Left renal pelvis (tissue), 4 donors: ENCODE measurements at regions not wholly inside any gene's neighbourhood (a gene's known extent, or its start where the extent isn't known, plus 50 kb on each side); places are given as distances from the start of the nearest gene placed in this dataset.
"Not testable (repeated sequence)": the region's sequence is repeated elsewhere in the genome, so short reads cannot be mapped to it uniquely, and the experiment has no call there.

Experiments used
- DNase-seq, 4 donors: peaks; one replicate each; pipeline ENCODE4 v3.0.0-alpha.2; 2013; ENCODE audit warnings: low read depth in 4 of 4, low spot score in 3 of 4

- no peak for DNase-seq
Observed at GRCh38 chr14:27338012-27338411, 740.2 kb upstream of the NOVA1 start.

DNA sequence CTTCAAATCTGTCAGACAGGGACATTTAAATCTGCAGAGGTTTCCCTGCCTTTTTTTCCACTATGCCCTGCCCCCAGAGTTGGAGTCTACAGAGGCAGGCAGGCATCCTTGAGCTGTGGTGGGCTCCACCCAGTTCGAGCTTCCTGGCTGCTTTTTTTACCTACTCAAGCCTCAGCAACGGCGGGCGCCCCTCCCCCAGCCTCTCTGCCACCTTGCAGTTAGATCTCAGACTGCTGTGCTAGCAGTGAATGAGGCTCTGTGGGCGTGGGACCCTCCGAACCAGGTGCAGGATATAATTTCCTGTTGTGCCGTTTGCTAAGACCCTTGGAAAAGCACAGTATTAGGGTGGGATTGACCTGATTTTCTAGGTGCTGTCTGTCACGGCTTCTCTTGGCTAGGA, 765.2 kb upstream of the NOVA1 start:
- DNase-seq: not testable (repeated sequence)

DNA sequence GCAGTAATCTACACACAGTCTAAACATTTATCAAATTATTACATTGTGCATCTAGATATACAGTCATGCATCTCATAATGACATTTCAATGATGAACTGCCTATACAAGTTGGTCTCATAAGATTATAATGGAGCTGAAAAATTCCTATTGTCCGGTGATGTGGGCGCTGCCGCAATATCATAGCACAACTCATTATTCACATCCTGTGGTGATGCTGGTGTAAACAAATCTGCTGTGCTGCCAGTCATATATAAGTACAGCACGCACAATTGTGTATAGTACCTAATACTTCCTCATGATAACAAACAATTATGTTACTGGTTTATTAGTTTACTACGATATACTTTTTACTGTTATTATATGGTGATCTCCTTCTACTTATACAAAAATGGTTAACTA, 768.8 kb upstream of the NOVA1 start:
- no peak for DNase-seq

- DNase-seq: no peak
Observed at GRCh38 chr14:27367345-27367744, 769.5 kb upstream of the NOVA1 start.

- no peak for DNase-seq
Observed at GRCh38 chr14:27370074-27370473, 772.2 kb upstream of the NOVA1 start.

- no peak for DNase-seq
Observed at GRCh38 chr14:27370775-27371174, 772.9 kb upstream of the NOVA1 start.

DNA sequence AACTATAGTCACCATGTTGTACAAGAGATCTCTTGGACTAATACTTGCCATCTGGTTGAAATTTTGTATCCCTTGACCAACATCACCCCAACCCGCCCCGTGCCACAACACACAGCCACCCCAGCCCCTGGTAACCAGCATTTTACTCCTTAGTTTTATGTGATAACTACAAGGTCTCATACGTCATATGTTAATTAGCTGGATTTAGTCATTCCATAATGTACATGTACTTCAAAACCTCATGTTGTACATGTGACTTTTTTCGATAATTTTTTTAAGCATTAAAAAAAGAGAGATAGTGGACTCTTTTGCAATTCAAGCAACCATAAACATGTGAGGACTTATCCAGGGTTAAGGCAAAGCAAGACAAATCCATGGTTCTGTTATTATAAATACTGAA, 773.4 kb upstream of the NOVA1 start:
- no peak for DNase-seq

GRCh38 chr14:27371868-27372267, 774.0 kb upstream of the NOVA1 start:
- no peak for DNase-seq

DNA sequence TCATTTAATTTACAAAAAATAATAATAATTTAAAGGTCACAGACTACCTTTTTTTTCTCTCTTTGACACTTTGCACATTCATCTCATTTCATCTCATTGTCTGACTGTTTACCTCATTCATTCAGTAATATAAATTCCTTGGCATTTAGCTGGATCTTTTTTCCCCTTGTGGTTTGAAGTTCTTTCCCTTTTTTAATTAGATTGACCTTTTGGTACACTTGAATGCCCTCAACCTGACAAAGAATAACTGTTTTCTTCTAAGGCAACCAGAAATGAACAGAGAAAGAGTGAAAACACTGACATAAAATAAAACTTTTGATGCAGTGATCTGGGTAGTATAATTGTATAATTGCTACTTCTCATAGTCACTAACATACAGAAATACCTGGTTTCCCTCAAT, 774.9 kb upstream of the NOVA1 start:
- no peak for DNase-seq

GRCh38 chr14:27384124-27384523, 786.3 kb upstream of the NOVA1 start:
- no peak for DNase-seq

DNA sequence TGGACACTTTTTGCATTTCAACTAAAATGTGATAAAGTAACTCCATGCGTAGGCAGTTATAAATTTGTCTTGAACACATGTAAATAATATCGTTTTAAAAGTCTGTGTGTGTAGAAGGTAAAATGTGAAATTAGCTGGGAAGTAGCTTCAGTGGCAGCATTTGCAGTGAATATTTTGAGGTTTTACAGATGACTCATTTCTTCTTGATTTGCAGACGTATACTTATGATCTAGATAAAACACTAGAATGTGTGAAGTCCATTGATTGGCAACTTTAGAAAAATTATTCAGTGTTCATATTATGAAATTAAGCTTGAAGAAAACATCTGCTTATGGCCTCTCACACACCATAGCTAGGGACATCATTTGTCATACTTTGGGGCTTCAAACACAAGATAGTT, 788.6 kb upstream of the NOVA1 start:
- DNase-seq: no peak

- no peak for DNase-seq
Observed at GRCh38 chr14:27387463-27387862, 789.6 kb upstream of the NOVA1 start.

GRCh38 chr14:27389402-27389801, 791.6 kb upstream of the NOVA1 start:
- DNase-seq: no peak

GRCh38 chr14:27390155-27390554, 792.3 kb upstream of the NOVA1 start:
- no peak for DNase-seq

DNA sequence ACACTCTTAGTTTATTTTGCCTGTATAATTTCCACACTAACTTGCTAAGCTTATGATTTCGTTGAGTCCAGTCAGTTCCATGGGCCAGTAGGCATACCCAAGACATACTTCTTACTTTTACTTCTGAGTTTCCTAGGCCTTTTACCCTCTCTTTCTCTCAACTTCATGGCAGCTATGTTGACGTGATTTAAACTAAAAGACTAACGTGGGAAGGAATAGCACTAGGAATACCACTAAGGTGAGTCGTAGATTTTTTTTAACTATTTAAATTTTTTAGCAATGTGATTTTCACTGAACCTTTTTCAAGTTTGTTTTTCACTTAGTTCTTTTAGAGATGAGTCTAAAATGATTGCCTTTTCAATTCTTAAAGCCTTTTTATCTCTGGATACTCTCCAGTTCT, 793.5 kb upstream of the NOVA1 start:
- no peak for DNase-seq

DNA sequence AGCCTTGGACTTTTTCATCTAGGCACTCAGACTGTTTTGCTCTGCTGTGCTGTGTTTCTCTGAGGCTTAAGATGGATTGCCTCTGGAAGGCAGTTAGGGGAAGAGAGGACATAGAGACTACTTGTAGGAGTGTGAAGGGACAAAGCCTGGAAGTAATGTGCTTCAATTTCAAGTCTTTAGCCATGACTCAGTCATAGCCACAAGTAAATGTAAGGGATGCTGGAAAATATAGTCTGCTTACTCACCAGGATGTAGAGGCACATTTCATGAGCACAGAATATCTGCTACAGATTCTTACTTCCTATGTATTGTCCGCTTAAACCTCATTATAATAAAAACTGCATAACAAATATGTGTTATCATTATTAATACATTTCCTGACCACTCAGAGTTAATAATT, 794.3 kb upstream of the NOVA1 start:
- no peak for DNase-seq

DNA sequence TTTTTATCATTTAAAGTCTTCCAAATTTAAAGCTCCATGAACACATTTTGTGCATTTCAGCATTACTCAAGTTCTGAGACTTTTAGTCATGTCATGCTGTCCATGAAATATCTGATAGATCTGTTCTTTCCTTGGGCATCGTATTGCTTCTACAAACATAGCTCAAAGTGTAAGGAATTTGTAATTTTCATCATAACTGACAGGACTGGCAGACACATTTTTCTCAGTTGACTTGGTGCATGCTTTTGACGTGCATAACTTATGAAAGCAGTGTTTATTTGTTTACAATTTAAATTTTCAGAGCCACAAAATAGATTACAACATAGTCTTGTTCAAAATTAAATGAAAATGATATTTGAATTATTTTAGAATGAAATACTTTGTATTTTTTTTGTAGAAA, 812.1 kb upstream of the NOVA1 start:
- no peak for DNase-seq

DNA sequence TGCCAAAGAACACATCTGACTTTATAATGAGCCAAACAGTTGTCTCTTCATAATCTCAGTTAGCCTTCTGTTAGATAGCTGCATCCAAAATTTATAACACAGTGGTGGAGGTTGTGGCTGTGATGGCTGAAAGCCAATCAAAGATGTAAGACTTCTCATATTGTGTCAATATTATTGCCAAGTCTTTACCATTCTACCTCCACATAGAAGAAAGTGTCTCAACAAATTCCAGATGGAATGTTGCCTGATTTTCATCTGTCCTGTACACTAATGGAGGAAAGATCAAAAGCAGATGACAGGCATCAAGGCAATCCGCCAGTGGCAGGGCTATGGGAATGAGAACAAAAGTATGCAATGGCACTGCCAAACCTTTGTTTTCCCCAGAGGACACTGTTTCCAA, 813.1 kb upstream of the NOVA1 start:
- no peak for DNase-seq

- DNase-seq: no peak
Observed at GRCh38 chr14:27427796-27428195, 830.0 kb upstream of the NOVA1 start.

DNA sequence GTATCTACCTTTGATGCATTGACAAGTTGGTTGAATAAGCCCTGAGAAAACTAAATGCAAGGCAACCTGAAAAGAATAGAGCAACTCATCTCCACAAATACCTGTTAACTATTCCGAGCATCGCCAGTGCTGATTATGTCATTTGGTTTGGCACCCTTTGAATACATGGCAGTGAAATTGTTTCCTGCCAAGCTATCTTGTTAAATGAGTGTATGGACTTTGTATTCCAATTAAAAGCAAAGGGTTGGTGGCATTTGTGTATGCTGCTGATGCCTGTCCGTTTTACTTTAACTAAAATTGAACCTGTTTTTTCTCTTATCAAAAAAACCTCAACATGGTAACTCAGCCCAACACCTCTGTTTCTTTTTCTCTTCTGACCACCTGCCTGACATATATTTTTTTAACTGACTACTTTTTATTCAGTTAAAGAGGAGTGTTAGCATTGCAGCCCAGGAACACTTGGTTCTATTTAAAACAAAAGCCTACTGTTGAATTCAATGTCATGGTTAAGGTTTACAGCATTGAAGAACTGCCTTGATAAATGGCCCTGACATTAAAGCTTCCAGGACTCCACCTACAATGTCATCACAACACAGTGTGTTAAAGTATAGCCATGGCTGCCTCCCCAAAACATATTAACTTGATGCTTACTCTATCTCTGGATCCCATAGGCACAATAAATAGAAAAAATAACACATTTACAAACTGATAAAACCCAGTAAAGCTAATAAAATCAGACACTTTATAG, 838.3 kb upstream of the NOVA1 start:
- DNase-seq: peak in 1 of 4 donors; percentile 1

DNA sequence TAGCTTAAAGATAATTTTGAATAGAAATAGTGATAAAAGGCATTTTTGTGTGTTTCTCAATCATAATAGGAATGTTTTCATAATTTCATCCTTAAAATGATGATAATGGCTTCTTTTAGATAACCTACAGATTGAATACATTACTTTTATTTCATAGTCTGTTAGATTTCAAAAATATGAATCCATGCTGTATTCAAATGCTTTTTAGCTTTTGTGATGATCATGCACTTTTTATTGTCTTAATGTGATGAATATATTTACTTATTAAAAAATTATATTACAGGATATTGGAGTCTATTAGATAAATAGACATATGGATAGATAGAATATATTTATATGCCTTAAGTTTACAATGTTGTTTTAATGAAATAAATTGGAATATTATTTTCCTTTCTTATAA, 886.8 kb upstream of the NOVA1 start:
- DNase-seq: no peak

DNA sequence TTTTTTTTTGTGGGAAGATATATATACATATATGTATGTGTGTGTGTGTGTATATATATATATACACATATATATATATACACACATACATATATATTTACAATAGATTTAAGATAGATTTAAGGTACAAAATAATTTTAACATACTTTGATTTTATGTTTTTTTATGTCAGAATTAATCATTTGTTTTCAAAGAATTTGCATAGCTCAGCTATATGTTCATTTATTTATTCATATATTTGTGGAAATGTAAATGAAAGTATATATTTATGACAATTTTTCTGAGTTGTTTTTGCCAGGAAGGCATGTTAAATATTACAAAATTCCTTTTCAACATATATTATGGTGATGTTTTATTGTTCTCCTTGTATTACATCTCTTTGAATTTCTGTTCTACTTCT, 887.4 kb upstream of the NOVA1 start:
- DNase-seq: no peak

- DNase-seq: no peak
Observed at GRCh38 chr14:27506272-27506671, 908.4 kb upstream of the NOVA1 start.
